Activated naive CD4-positive, alpha-beta T cell treated with anti-CD3 and anti-CD28 coated beads, Interleukin-2, amount 10 ng/mL, durations not matched to agents 7 days and 5 days (primary cell): ENCODE measurements at regions not wholly inside any gene's neighbourhood (a gene's known extent, or its start where the extent isn't known, plus 50 kb on each side); places are given as distances from the start of the nearest gene placed in this dataset.

Experiments
- CTCF ChIA-PET: fragments of 350-600 bp; sonication (Branson Sonifier 250); formaldehyde crosslinking; loops from one replicate; lab custom pipeline; 2021; ENCODE audit warnings: antibody characterized with exemption; lab: Charles Lee
- DNase-seq: peaks from one replicate; pipeline ENCODE4 v3.0.0-alpha.2; 2020
- H3K27ac Mint-ChIP-seq: one replicate; pipeline ENCODE4 v1.8.0; 2021; ENCODE audit warnings: mild to moderate bottlenecking, moderate library complexity, mixed read lengths
- H3K27me3 Mint-ChIP-seq: one replicate; pipeline ENCODE4 v1.8.0; 2021; ENCODE audit warnings: mild to moderate bottlenecking, mixed read lengths
- H3K36me3 Mint-ChIP-seq: one replicate; pipeline ENCODE4 v1.8.0; 2021; ENCODE audit warnings: mixed read lengths
- H3K4me1 Mint-ChIP-seq: one replicate; pipeline ENCODE4 v1.8.0; 2021; ENCODE audit warnings: mixed read lengths
- H3K4me3 Mint-ChIP-seq: one replicate; pipeline ENCODE4 v1.8.0; 2021; ENCODE audit warnings: mild to moderate bottlenecking, moderate library complexity, mixed read lengths
- H3K9me3 Mint-ChIP-seq: one replicate; pipeline ENCODE4 v1.8.0; 2021; ENCODE audit warnings: mixed read lengths

- Mint-ChIP-seq H3K9me3 (no peaks in the 10 kb centered on the region), H3K27me3 (no peaks in the 10 kb centered on the region), H3K27ac (peak overlapping the region; percentile 90), H3K4me3 (peak overlapping the region; percentile 46), H3K36me3 (no peaks in the 10 kb centered on the region), H3K4me1 (peaks cover 90% of the 10 kb centered on the region)
- peak; percentile 65 for DNase-seq
- CTCF ChIA-PET, result interaction anchor here (0.7 to 1.6 kb wide), 9 partner anchors 9 to 239 kb away, joined by 3 to 8 read pairs (median 4); no protein-coding TSS in a partner anchor
Observed at GRCh38 chr1:234845097-234845660, 235.2 kb upstream of the IRF2BP2 start.

- Mint-ChIP-seq H3K4me1 (peaks cover 88% of the 10 kb centered on the region), H3K27ac (peak overlapping the region; percentile 90), H3K4me3 (peak overlapping the region; percentile 46), H3K9me3 (no peaks in the 10 kb centered on the region), H3K36me3 (no peaks in the 10 kb centered on the region), H3K27me3 (no peaks in the 10 kb centered on the region)
- peak; percentile 46 for DNase-seq
- CTCF ChIA-PET, result interaction anchor here (1.0 to 1.6 kb wide), 10 partner anchors 9 to 345 kb away, joined by 3 to 8 read pairs (median 4); no protein-coding TSS in a partner anchor
Observed at GRCh38 chr1:234844479-234845031, 234.6 kb upstream of the IRF2BP2 start.

- peak overlapping the region; percentile 90 for H3K27ac Mint-ChIP-seq
- no peaks in the 10 kb centered on the region for H3K27me3 Mint-ChIP-seq
- peaks cover 86% of the 10 kb centered on the region for H3K4me1 Mint-ChIP-seq
Observed at GRCh38 chr1:234843946-234844345, 234.0 kb upstream of the IRF2BP2 start.

GRCh38 chr1:234842726-234843641 is 233.0 kb upstream of the IRF2BP2 start:
- peak; percentile 64 for DNase-seq
- no peaks in the 10 kb centered on the region for H3K27me3 Mint-ChIP-seq
- no peaks in the 10 kb centered on the region for H3K9me3 Mint-ChIP-seq
- H3K4me3 Mint-ChIP-seq, result peak overlapping the region; percentile 31
- H3K36me3 Mint-ChIP-seq, result no peaks in the 10 kb centered on the region
- CTCF ChIA-PET, result interaction anchor here (0.5 to 2.3 kb wide), 9 partner anchors 10 to 343 kb away, joined by 3 to 5 read pairs (median 3); no protein-coding TSS in a partner anchor
- H3K27ac Mint-ChIP-seq, result peak overlapping the region; percentile 88
- H3K4me1 Mint-ChIP-seq, result peaks cover 94% of the 10 kb centered on the region

More at GRCh38 chr1:234843946-234844345, 234.0 kb upstream of the IRF2BP2 start:
- Mint-ChIP-seq H3K4me3 (no peak overlapping the region), H3K9me3 (no peaks in the 10 kb centered on the region), H3K36me3 (no peaks in the 10 kb centered on the region)
- no peak for DNase-seq
- CTCF ChIA-PET, result interaction anchor here (1.0 to 1.5 kb wide), 4 partner anchors 9 to 344 kb away, joined by 3 to 8 read pairs (median 4); no protein-coding TSS in a partner anchor

- no peaks in the 10 kb centered on the region for H3K27me3 Mint-ChIP-seq
- DNase-seq, result no peak
- H3K4me3 Mint-ChIP-seq, result no peak overlapping the region
- H3K36me3 Mint-ChIP-seq, result no peaks in the 10 kb centered on the region
- H3K27ac Mint-ChIP-seq, result peak overlapping the region; percentile 58
- no peaks in the 10 kb centered on the region for H3K9me3 Mint-ChIP-seq
- CTCF ChIA-PET, result interaction anchor here (0.6 to 2.3 kb wide), 6 partner anchors 114 to 354 kb away, joined by 3 to 7 read pairs (median 4); no protein-coding TSS in a partner anchor
- peaks cover 87% of the 10 kb centered on the region for H3K4me1 Mint-ChIP-seq
Observed at GRCh38 chr1:234841710-234842231, 231.8 kb upstream of the IRF2BP2 start.

- Mint-ChIP-seq H3K27ac (peak overlapping the region; percentile 58), H3K4me3 (no peak overlapping the region), H3K9me3 (no peaks in the 10 kb centered on the region), H3K36me3 (no peaks in the 10 kb centered on the region), H3K4me1 (peaks cover 83% of the 10 kb centered on the region), H3K27me3 (no peaks in the 10 kb centered on the region)
- CTCF ChIA-PET, result interaction anchor here (0.6 to 2.3 kb wide), 5 partner anchors 113 to 354 kb away, joined by 3 to 7 read pairs (median 4); no protein-coding TSS in a partner anchor
- no peak for DNase-seq
Observed at GRCh38 chr1:234841281-234841680, 231.3 kb upstream of the IRF2BP2 start.

GRCh38 chr1:234840843-234841242 is 230.9 kb upstream of the IRF2BP2 start:
- H3K9me3 Mint-ChIP-seq, result no peaks in the 10 kb centered on the region
- no peaks in the 10 kb centered on the region for H3K36me3 Mint-ChIP-seq
- H3K27ac Mint-ChIP-seq, result no peak overlapping the region
- peaks cover 78% of the 10 kb centered on the region for H3K4me1 Mint-ChIP-seq
- no peak overlapping the region for H3K4me3 Mint-ChIP-seq
- CTCF ChIA-PET, result interaction anchor here (1.1 to 2.3 kb wide), 4 partner anchors 113 to 353 kb away, joined by 3 to 7 read pairs (median 4); no protein-coding TSS in a partner anchor
- no peaks in the 10 kb centered on the region for H3K27me3 Mint-ChIP-seq
- DNase-seq, result no peak

GRCh38 chr1:234840253-234840652 is 230.3 kb upstream of the IRF2BP2 start:
- no peaks in the 10 kb centered on the region for H3K27me3 Mint-ChIP-seq
- DNase-seq, result no peak
- H3K36me3 Mint-ChIP-seq, result no peaks in the 10 kb centered on the region
- no peak overlapping the region for H3K27ac Mint-ChIP-seq
- no peaks in the 10 kb centered on the region for H3K9me3 Mint-ChIP-seq
- peaks cover 72% of the 10 kb centered on the region for H3K4me1 Mint-ChIP-seq
- H3K4me3 Mint-ChIP-seq, result no peak overlapping the region
- CTCF ChIA-PET, result interaction anchor here (1.7 kb wide), 1 partner anchor 112 kb away, joined by 7 read pairs; no protein-coding TSS in a partner anchor

- Mint-ChIP-seq H3K36me3 (no peaks in the 10 kb centered on the region), H3K27me3 (no peaks in the 10 kb centered on the region), H3K4me3 (no peak overlapping the region), H3K27ac (no peak overlapping the region), H3K9me3 (no peaks in the 10 kb centered on the region), H3K4me1 (peaks cover 66% of the 10 kb centered on the region)
- DNase-seq, result no peak
- CTCF ChIA-PET, result interaction anchor here (1.1 to 1.4 kb wide), 4 partner anchors 68 to 340 kb away, joined by 3 to 5 read pairs (median 3); no protein-coding TSS in a partner anchor
Observed at GRCh38 chr1:234839663-234840062, 229.7 kb upstream of the IRF2BP2 start.

- Mint-ChIP-seq H3K27ac (no peak overlapping the region), H3K4me3 (no peak overlapping the region), H3K27me3 (peaks cover under 1% of the 10 kb centered on the region), H3K36me3 (no peaks in the 10 kb centered on the region), H3K9me3 (peaks cover 3% of the 10 kb centered on the region), H3K4me1 (peaks cover 58% of the 10 kb centered on the region)
- DNase-seq, result no peak
- CTCF ChIA-PET, result interaction anchor here (1.1 to 1.4 kb wide), 4 partner anchors 68 to 340 kb away, joined by 3 to 5 read pairs (median 3); no protein-coding TSS in a partner anchor
Observed at GRCh38 chr1:234838820-234839219, 228.8 kb upstream of the IRF2BP2 start.

GRCh38 chr1:234838182-234838581 is 228.2 kb upstream of the IRF2BP2 start:
- no peaks in the 10 kb centered on the region for H3K36me3 Mint-ChIP-seq
- H3K27ac Mint-ChIP-seq, result no peak overlapping the region
- H3K27me3 Mint-ChIP-seq, result peaks cover 3% of the 10 kb centered on the region
- peaks cover 3% of the 10 kb centered on the region for H3K9me3 Mint-ChIP-seq
- H3K4me1 Mint-ChIP-seq, result peaks cover 52% of the 10 kb centered on the region
- H3K4me3 Mint-ChIP-seq, result no peak overlapping the region
- CTCF ChIA-PET, result interaction anchor here (1.4 kb wide), 1 partner anchor 227 kb away, joined by 5 read pairs; no protein-coding TSS in a partner anchor
- DNase-seq, result no peak

- Mint-ChIP-seq H3K4me3 (no peak overlapping the region), H3K4me1 (peaks cover 47% of the 10 kb centered on the region), H3K36me3 (no peaks in the 10 kb centered on the region), H3K27me3 (peaks cover 3% of the 10 kb centered on the region), H3K27ac (no peak overlapping the region), H3K9me3 (peaks cover 3% of the 10 kb centered on the region)
- CTCF ChIA-PET, result no interaction called here
- DNase-seq, result no peak
Observed at GRCh38 chr1:234837713-234838112, 227.7 kb upstream of the IRF2BP2 start.

GRCh38 chr1:234836776-234837357 is 226.9 kb upstream of the IRF2BP2 start:
- H3K27ac Mint-ChIP-seq, result no peak overlapping the region
- peaks cover 3% of the 10 kb centered on the region for H3K9me3 Mint-ChIP-seq
- no peak overlapping the region for H3K4me3 Mint-ChIP-seq
- CTCF ChIA-PET, result no interaction called here
- DNase-seq, result no peak
- no peaks in the 10 kb centered on the region for H3K36me3 Mint-ChIP-seq
- peaks cover 38% of the 10 kb centered on the region for H3K4me1 Mint-ChIP-seq
- peaks cover 3% of the 10 kb centered on the region for H3K27me3 Mint-ChIP-seq
